ENCODE measurements at regions not wholly inside any gene's neighbourhood (a gene's known extent, or its start where the extent isn't known, plus 50 kb on each side); places are given as distances from the start of the nearest gene placed in this dataset.
"Not testable (repeated sequence)": the region's sequence is repeated elsewhere in the genome, so short reads cannot be mapped to it uniquely, and the experiment has no call there.

DNA sequence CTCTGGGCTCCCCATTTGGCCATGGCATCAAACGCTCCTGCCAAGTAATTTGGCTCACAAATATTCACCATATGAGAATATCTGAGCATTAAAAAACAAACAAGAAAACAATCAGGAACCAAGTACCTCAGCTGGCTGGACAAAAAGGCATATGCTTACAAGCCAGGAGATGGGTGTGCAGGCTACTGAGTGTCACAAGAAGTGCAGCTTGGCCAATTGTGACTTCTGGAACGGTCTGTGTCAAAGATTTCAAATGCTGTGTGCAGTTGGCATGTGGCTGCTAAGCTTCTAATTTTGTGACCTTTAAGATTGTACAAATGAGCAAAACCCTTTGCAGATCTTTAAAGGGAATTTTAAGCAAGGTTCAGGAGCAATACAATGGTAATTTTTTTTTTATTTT is 274.0 kb downstream of the ANAPC1 start:
- not testable (repeated sequence) for H3K4me2 ChIP-seq (ENCODE audit: low read length); H3K27ac ChIP-seq (ENCODE audit: low read length); H3K4me1 ChIP-seq (ENCODE audit: low read length); H3K79me2 ChIP-seq (ENCODE audit: low read length); H3K9ac ChIP-seq (ENCODE audit: low read length); H2AFZ ChIP-seq (ENCODE audit: low read depth, low read length); H4K20me1 ChIP-seq (ENCODE audit: insufficient read depth, low read length); H3K27me3 ChIP-seq (ENCODE audit: low read depth, low read length); H3K4me3 ChIP-seq (ENCODE audit: low read length); H3K36me3 ChIP-seq (replicated peaks; ENCODE audit: low read depth, low read length); H3K9me3 ChIP-seq (ENCODE audit: insufficient read depth, low read length)

DNA sequence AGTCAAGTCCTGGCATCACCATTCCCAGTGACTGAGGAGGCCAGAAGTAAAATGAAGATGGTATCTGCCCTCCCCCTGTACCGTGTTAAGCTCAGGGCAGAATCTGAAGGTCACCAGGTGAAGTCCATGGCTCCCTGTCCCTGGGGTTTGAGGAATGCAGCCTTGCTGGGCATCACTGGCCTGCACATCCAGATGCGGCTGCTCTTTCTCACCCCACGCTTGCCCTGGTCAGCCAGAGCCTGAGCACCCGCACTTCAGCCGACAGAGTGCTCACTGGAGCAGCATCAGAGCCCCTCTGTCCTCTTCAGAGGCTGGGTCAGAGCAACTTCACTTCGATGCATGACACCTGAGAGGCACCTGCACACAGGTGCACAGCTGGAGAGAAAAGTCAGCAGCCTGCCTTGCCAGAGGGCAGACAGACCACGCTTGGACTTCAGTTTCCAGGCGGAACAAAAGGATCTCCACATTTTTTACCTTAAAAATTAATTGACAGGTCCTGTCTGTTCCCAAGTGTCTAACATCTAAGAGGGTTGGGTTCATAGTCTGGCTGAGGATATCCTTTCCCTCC is 267.3 kb downstream of the ANAPC1 start:
- H3K9ac ChIP-seq (ENCODE audit: low read length): no peak overlapping the region

DNA sequence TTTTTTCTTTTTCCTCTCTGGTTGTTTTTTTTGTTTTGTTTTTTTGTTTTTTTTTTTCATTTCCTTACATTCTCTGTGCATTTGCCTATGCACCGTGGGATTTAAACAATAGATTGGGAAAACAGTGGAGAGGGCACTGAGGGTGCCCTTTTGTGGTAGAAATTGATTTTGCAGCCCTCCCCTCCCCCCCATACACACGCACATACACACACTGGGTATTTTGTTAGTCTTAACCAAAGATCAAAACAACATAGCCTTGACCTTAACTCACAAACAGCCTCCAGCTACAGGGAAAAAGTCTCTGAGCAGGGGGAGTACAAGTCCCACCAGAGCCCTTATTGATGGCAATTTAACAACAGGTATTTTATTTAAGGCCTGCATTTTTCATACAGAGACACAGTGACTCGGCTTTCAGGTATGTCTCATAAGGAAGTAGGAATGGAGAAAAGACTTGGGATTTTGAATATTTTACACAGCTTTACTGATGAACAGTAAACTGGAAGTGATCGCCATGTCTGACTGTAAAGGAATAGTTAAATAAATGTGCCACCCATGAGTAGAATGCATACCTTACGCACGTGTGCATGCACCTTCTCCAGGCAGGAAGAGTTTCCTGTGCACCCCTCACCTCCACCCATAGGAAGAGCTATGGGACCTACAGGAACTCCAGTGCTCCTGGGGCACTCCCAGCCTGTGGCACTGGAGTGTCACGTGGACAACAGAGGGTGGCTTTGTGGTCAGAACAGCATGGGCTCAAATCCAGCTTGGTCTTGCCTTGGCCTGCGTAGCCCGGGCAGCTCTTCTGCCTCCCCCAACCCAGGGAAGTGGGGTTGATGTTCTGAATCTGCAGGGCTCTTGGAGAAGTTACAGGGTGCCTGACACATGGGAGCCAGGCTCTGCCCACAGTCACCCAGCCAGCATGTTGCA is 266.4 kb downstream of the ANAPC1 start:
- no peak overlapping the region for H3K27ac ChIP-seq (ENCODE audit: low read length)

More for the DNA sequence above, 267.3 kb downstream of the ANAPC1 start:
- H3K36me3 ChIP-seq (replicated peaks; ENCODE audit: low read depth, low read length): no peaks in the 10 kb centered on the region
- no peaks in the 10 kb centered on the region for H3K79me2 ChIP-seq (ENCODE audit: low read length)
- H3K4me3 ChIP-seq (ENCODE audit: low read length): no peak overlapping the region
- no peaks in the 10 kb centered on the region; the same call in 1 of the 2 replicates for H3K27me3 ChIP-seq (ENCODE audit: low read depth, low read length)
- H2AFZ ChIP-seq (ENCODE audit: low read depth, low read length): no peak overlapping the region
- H3K27ac ChIP-seq (ENCODE audit: low read length): no peak overlapping the region
- H3K9me3 ChIP-seq (ENCODE audit: insufficient read depth, low read length): no peaks in the 10 kb centered on the region
- no peaks in the 10 kb centered on the region for H3K4me1 ChIP-seq (ENCODE audit: low read length)
- TF ChIP-seq EZH2phosphoT487 (IDR thresholded peaks at IDR 0.05; ENCODE audit: low read depth) (no peak), CTCF (IDR thresholded peaks at IDR 0.05; ENCODE audit: low read depth, low read length) (no peak)
- H4K20me1 ChIP-seq (ENCODE audit: insufficient read depth, low read length): no peaks in the 10 kb centered on the region
- no peak overlapping the region for H3K4me2 ChIP-seq (ENCODE audit: low read length)

DNA sequence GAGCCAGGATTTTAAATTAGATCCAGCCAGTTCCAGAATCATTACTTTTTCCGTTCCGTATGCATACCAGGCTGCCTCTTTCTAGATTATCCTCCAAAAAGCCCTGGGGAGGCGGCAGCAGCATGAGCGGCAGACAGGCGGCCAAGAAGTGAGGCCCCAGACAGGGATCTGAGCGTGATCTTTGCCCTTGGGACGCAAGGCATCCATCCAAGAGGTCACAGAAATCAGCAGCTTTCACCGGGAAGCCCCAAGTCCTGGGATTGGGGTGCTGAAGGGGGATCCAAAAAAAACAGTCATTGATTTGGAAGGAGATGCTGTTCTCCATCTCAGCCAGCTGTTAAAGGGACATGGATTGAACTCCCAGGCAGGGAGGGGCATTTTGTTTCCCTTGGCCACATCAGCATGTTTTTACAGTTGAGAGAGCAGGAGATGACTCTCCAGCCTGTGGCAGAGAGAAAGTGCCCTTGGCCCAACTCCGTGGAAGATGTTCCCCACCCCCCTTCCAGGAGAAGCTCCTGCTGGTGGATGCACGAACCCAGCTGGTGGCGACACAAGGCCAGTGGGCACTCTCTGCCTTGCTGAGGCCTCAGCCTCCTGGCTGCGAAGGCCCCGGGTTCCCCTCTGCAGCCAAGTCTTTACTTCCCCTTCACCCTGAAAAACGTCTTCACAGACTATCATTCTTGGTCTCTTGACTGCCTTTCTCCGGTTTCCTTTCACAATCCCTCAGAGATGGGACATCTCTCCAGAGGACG is 265.6 kb downstream of the ANAPC1 start:
- Histone ChIP-seq H3K4me2 (ENCODE audit: low read length) (no peak overlapping the region), H3K9ac (ENCODE audit: low read length) (no peak overlapping the region)

More for the DNA sequence above, 266.4 kb downstream of the ANAPC1 start:
- no peak overlapping the region for H3K4me3 ChIP-seq (ENCODE audit: low read length)
- H3K36me3 ChIP-seq (replicated peaks; ENCODE audit: low read depth, low read length): no peaks in the 10 kb centered on the region
- no peaks in the 10 kb centered on the region for H4K20me1 ChIP-seq (ENCODE audit: insufficient read depth, low read length)
- H2AFZ ChIP-seq (ENCODE audit: low read depth, low read length): no peak overlapping the region
- no peaks in the 10 kb centered on the region for H3K9me3 ChIP-seq (ENCODE audit: insufficient read depth, low read length)
- no peaks in the 10 kb centered on the region; the same call in 1 of the 2 replicates for H3K27me3 ChIP-seq (ENCODE audit: low read depth, low read length)
- no peak overlapping the region for H3K9ac ChIP-seq (ENCODE audit: low read length)
- no peak overlapping the region for H3K4me2 ChIP-seq (ENCODE audit: low read length)
- no peaks in the 10 kb centered on the region for H3K4me1 ChIP-seq (ENCODE audit: low read length)
- H3K79me2 ChIP-seq (ENCODE audit: low read length): no peaks in the 10 kb centered on the region
- TF ChIP-seq EZH2phosphoT487 (IDR thresholded peaks at IDR 0.05; ENCODE audit: low read depth) (no peak), CTCF (IDR thresholded peaks at IDR 0.05; ENCODE audit: low read depth, low read length) (no peak)

More for the DNA sequence above, 265.6 kb downstream of the ANAPC1 start:
- no peaks in the 10 kb centered on the region for H3K36me3 ChIP-seq (replicated peaks; ENCODE audit: low read depth, low read length)
- H3K27me3 ChIP-seq (ENCODE audit: low read depth, low read length): no peaks in the 10 kb centered on the region; the same call in 1 of the 2 replicates
- TF ChIP-seq CTCF (IDR thresholded peaks at IDR 0.05; ENCODE audit: low read depth, low read length) (no peak), EZH2phosphoT487 (IDR thresholded peaks at IDR 0.05; ENCODE audit: low read depth) (no peak)
- H3K27ac ChIP-seq (ENCODE audit: low read length): no peak overlapping the region
- H3K9me3 ChIP-seq (ENCODE audit: insufficient read depth, low read length): no peaks in the 10 kb centered on the region
- no peaks in the 10 kb centered on the region for H4K20me1 ChIP-seq (ENCODE audit: insufficient read depth, low read length)
- H3K4me1 ChIP-seq (ENCODE audit: low read length): no peaks in the 10 kb centered on the region
- no peak overlapping the region for H3K4me3 ChIP-seq (ENCODE audit: low read length)
- no peak overlapping the region for H2AFZ ChIP-seq (ENCODE audit: low read depth, low read length)
- H3K79me2 ChIP-seq (ENCODE audit: low read length): no peaks in the 10 kb centered on the region

Data from OCI-LY3 (cell line).